MM.1S (cell line): ENCODE measurements at regions not wholly inside any gene's neighbourhood (a gene's known extent, or its start where the extent isn't known, plus 50 kb on each side); places are given as distances from the start of the nearest gene placed in this dataset.

Experiments used
- DNase-seq: peaks from one replicate; pipeline ENCODE4 v3.0.0-alpha.2; 2015
- H2AFZ ChIP-seq: fragments of 300-600 bp; sonication (generic); 2 replicates; pipeline ENCODE4 v1.6.0; 2016; ENCODE audit warnings: antibody characterized with exemption, low read length
- H3F3A ChIP-seq: fragments of 300-600 bp; sonication (generic); 2 replicates; pipeline ENCODE4 v1.6.1; 2016; ENCODE audit warnings: mild to moderate bottlenecking, antibody characterized with exemption, low read length, moderate library complexity, mixed read lengths; ENCODE audit not compliant: insufficient read depth
- H3K27ac ChIP-seq: fragments of 300-600 bp; sonication (generic); 2 replicates; pipeline ENCODE4 v1.5.1; 2016; ENCODE audit warnings: mild to moderate bottlenecking, low read length
- H3K27me3 ChIP-seq: fragments of 300-600 bp; sonication (generic); replicated peaks from 2 replicates; pipeline ENCODE4 v1.6.0; 2016; ENCODE audit warnings: low read length; ENCODE audit not compliant: insufficient read depth
- H3K36me3 ChIP-seq: fragments of 300-600 bp; sonication (generic); replicated peaks from 2 replicates; pipeline ENCODE4 v1.6.1; 2016; ENCODE audit warnings: mild to moderate bottlenecking, low read length, mixed read lengths; ENCODE audit not compliant: insufficient read depth
- H3K4me1 ChIP-seq: fragments of 300-600 bp; sonication (generic); 2 replicates; pipeline ENCODE4 v1.6.1; 2016; ENCODE audit warnings: low read length, mixed read lengths
- H3K4me2 ChIP-seq: fragments of 300-600 bp; sonication (generic); 2 replicates; pipeline ENCODE4 v1.6.0; 2016; ENCODE audit warnings: low read depth, low read length
- H3K4me3 ChIP-seq: fragments of 300-600 bp; sonication (generic); 2 replicates; pipeline ENCODE4 v1.5.1; 2016; ENCODE audit warnings: low read length, mixed read lengths
- H3K79me2 ChIP-seq: fragments of 300-600 bp; sonication (generic); 2 replicates; pipeline ENCODE4 v1.6.1; 2016; ENCODE audit warnings: mixed run types, low read length, mixed read lengths
- H3K9ac ChIP-seq: fragments of 300-600 bp; sonication (generic); 2 replicates; pipeline ENCODE4 v1.6.1; 2016; ENCODE audit warnings: low read length, mixed read lengths
- H3K9me2 ChIP-seq: fragments of 300-600 bp; sonication (generic); replicated peaks from 2 replicates; pipeline ENCODE4 v1.6.1; 2016; ENCODE audit warnings: mild to moderate bottlenecking, low read length, mixed read lengths; ENCODE audit not compliant: insufficient read depth
- H3K9me3 ChIP-seq: fragments of 300-600 bp; sonication (generic); replicated peaks from 2 replicates; pipeline ENCODE4 v1.6.1; 2016; ENCODE audit warnings: mild to moderate bottlenecking, low read length, mixed read lengths; ENCODE audit not compliant: insufficient read depth
- H4K20me1 ChIP-seq: fragments of 300-600 bp; sonication (generic); 2 replicates; pipeline ENCODE4 v1.6.1; 2016; ENCODE audit warnings: mild to moderate bottlenecking, low read length, moderate library complexity, mixed read lengths; ENCODE audit not compliant: insufficient read depth
- EZH2 ChIP-seq: fragments of 300-600 bp; sonication (generic); optimal IDR thresholded peaks from 2 replicates; pipeline ENCODE3; 2017; ENCODE audit warnings: low read depth, mild to moderate bottlenecking, antibody characterized with exemption, low read length, mixed read lengths
- EZH2phosphoT487 ChIP-seq: fragments of 300-600 bp; sonication (generic); IDR thresholded peaks from 2 replicates; pipeline ENCODE4 v1.6.1; 2018; ENCODE audit warnings: antibody characterized with exemption, low read length
- TF ChIP-seq, protein P1 (sequence below): fragments of 300-600 bp; sonication (generic); IDR thresholded peaks from 2 replicates; pipeline ENCODE4 v1.5.1; 2016; ENCODE audit warnings: antibody characterized with exemption, low read length, mixed read lengths

DNA sequence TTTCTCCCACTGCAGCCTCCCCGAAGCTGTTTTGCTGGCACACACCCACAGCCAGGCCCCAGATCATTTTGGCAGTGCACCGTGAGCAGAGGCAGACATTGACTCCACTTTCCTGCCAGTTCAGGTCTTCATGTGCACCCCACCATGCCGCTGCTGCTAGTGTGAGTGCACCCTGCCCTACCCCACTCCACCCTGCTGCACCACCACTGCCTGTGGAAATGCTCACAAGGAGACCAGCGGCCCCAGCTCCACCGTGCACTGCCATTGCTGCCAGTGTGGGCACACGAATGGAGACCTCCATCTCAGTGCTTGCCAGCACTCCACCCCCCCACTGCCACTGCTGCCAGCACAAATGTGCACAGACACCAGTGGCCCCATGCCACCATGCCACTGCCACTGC lies 277.6 kb upstream of the ZC4H2 start:
- Histone ChIP-seq H3K9me3 (no peaks in the 10 kb centered on the region), H2AFZ (no peak overlapping the region), H3K9ac (no peak overlapping the region), H4K20me1 (no peaks in the 10 kb centered on the region), H3K27me3 (no peaks in the 10 kb centered on the region), H3K27ac (no peak overlapping the region), H3K9me2 (no peaks in the 10 kb centered on the region), H3K79me2 (no peaks in the 10 kb centered on the region), H3K4me3 (no peak overlapping the region), H3K4me1 (no peaks in the 10 kb centered on the region), H3K36me3 (no peaks in the 10 kb centered on the region), H3F3A (no peaks in the 10 kb centered on the region), H3K4me2 (no peak overlapping the region)
- no peak for DNase-seq
- TF ChIP-seq EZH2phosphoT487 (no peak), EZH2 (no peak)
- TF ChIP-seq, protein P1, sequence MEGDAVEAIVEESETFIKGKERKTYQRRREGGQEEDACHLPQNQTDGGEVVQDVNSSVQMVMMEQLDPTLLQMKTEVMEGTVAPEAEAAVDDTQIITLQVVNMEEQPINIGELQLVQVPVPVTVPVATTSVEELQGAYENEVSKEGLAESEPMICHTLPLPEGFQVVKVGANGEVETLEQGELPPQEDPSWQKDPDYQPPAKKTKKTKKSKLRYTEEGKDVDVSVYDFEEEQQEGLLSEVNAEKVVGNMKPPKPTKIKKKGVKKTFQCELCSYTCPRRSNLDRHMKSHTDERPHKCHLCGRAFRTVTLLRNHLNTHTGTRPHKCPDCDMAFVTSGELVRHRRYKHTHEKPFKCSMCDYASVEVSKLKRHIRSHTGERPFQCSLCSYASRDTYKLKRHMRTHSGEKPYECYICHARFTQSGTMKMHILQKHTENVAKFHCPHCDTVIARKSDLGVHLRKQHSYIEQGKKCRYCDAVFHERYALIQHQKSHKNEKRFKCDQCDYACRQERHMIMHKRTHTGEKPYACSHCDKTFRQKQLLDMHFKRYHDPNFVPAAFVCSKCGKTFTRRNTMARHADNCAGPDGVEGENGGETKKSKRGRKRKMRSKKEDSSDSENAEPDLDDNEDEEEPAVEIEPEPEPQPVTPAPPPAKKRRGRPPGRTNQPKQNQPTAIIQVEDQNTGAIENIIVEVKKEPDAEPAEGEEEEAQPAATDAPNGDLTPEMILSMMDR: no peak

DNA sequence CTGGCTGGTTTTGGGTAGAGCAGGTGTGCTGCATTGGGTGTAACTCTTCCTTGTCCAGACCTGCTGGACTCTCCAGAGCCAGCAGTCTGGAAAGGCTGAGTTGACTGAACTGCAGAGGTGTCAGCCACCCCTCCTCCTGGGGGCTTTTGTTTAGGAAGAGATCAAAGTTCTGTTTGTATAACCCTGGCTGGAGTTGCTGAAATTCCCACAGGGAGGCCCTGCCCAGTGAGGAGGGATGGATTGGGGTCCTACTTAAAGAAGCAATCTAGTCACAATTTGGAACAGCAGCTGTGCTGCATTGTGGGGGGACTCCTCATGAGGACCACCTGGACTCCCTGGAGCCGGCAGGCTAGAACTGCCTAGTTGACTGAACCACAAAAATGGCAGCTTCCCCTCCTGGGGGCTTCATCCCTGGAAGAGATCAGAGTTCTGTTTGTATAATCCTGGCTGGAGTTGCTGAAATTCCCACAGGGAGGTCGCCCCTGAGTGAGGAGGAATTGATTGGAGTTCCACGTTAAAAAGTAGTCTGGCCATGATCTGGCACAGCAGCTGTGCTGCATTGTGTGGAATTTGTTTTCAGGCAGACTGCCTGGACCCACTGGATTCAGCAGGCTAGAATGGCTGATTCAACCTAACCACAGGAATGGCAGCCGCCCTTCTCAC lies 264.9 kb upstream of the ZC4H2 start:
- H3K9ac ChIP-seq: no peak overlapping the region

DNA sequence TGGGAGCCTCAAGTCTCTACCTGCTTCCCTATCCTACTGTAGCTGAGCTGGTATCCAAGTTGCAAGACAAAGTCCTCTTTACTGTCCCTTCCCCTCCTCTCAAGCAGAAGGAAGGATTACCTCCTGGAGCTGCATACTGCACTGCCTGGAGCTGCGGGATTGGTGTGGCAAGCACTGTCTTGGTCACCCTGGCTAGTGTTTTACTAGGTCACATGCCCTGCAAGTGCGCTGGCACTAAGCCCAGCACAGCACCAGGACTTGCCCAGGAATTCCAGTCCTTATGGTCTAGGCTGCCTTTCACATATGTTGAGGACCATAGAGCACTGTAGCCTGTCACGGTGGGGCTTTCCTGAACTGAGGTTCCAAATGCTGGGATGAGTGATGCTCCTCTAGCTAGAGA lies 227.3 kb upstream of the ZC4H2 start:
- Histone ChIP-seq H3K4me3 (no peak overlapping the region), H3K9ac (no peak overlapping the region), H3K4me1 (no peaks in the 10 kb centered on the region), H2AFZ (no peak overlapping the region), H3K79me2 (no peaks in the 10 kb centered on the region), H3K4me2 (no peak overlapping the region), H3F3A (no peaks in the 10 kb centered on the region), H3K9me3 (no peaks in the 10 kb centered on the region), H3K27ac (no peak overlapping the region), H3K27me3 (no peaks in the 10 kb centered on the region), H3K36me3 (no peaks in the 10 kb centered on the region), H3K9me2 (no peaks in the 10 kb centered on the region), H4K20me1 (no peaks in the 10 kb centered on the region)
- no peak for TF ChIP-seq EZH2
- TF ChIP-seq, protein P1: no peak
- no peak for TF ChIP-seq EZH2phosphoT487
- no peak for DNase-seq

More for the DNA sequence above, 264.9 kb upstream of the ZC4H2 start:
- Histone ChIP-seq H2AFZ (no peak overlapping the region), H3K27ac (no peak overlapping the region), H3K36me3 (no peaks in the 10 kb centered on the region), H3K79me2 (no peaks in the 10 kb centered on the region), H3K4me1 (no peaks in the 10 kb centered on the region), H3K4me2 (no peak overlapping the region), H3K9me3 (no peaks in the 10 kb centered on the region), H3F3A (no peaks in the 10 kb centered on the region), H3K27me3 (no peaks in the 10 kb centered on the region), H4K20me1 (no peaks in the 10 kb centered on the region), H3K9me2 (no peaks in the 10 kb centered on the region), H3K4me3 (no peak overlapping the region)
- DNase-seq: no peak
- TF ChIP-seq EZH2 (no peak), EZH2phosphoT487 (no peak)
- TF ChIP-seq, protein P1: no peak
